EL (cell line): ENCODE measurements at regions not wholly inside any gene's neighbourhood (a gene's known extent, or its start where the extent isn't known, plus 50 kb on each side); places are given as distances from the start of the nearest gene placed in this dataset.
A peak's percentile ranks its signal among the peaks of the same experiment; 100 is the strongest.

ENCODE experiments used
- DNase-seq: peaks from one replicate; pipeline ENCODE4 v3.0.0-alpha.2; 2016

DNA sequence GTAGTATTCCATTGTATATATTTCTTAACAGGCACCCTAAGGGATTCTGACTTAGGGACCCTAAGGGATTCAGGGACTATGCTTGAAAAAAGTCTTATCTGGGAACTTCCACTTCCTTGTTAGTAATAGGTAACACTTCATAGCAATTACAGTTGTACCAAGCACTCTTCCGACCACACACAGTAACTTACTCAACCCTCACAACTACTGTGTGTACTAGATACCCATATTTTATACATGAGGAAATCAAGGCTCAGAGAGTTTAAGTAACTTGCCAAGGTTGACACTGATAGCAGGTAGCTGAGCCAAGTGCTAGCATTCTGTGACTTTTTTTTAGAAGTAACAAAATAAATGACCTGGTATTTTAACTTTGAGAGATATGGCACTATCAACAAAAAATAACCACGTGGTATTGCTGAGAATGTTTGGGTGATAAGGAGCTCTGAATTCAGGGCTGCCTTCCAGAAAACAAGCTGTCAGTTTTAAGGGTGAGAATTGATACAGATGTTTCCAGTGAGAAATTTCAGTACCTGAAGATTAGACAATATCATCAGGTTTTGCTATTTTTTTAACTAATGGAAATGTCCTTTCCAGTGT is 210.3 kb upstream of the SUCLG2 start:
- no peak for DNase-seq

DNA sequence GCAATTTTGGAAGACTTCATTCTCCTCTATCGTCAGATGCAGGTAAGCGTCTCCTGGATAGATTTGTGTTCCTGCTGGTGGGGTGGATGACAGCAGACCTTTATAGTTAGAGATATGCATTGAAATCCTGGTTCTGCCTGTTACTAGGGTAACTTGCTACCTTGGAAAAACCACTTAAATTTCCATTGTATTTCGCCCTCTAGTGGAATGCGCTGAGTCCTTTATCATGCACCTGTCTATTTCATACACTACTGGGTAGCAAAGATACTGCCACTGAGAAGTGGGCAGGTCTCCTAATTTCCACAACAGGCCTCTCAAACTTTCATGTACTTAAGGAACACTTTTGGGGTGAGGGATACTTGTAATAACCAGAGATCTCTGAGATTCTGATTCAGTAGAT is 209.5 kb upstream of the SUCLG2 start:
- DNase-seq = peak; percentile 29

DNA sequence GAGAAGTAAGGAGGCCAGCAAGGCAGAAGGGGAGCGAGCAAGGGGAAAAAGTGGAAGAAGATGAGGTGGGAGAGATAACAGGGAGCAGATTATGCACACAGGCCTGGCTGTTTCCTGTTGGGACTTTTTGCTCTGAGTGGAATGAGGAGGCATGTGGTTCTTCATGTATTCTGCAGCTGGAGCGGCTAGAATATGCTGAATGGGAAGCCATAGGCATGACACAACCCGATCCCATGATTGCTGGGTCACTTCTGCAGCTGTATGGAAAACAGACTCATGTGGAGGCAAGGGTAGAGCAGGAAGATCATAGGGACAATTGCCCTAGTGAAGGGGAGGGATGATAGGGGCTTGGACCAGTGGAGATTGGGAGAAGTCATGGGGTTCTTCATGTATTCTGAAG is 206.0 kb upstream of the SUCLG2 start:
- DNase-seq = no peak

DNA sequence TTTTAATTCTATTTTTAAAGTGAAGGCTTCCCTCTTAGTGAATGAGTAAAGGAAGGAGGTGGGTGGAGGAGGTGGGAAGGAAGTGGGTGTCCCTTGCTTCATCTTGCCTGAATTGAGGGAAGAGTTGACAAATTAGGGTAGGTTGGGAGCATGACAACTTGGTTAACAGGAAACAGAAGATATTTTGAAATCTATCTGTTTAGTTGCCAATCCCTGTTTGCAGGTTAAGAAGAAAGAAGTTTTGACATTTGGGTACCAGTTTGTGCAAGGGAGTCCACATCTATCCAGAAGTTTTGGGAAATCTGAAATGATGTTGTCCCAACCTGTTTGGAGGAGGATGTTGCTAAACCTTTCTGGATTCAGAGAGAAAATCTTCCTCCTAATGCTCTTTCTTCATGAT is 204.1 kb upstream of the SUCLG2 start:
- no peak for DNase-seq

DNA sequence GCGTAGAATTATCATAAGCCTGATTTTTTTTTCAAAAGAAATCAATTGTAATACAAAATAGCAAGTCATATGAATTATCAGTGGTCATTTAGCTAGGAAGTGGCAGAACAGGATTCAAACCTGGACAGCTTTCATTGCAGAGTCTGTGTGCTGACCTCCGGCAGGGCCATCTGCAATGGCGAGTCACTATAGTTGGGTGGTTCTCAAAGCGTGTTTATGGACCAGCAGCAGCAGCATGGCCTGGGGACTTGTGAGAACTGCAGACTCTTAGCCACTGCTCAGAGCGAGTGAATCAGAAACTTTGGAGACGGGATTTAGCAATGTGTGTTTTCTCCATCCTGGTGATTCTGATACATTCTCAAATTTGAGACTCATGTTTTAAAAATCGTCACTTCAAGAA is 202.3 kb upstream of the SUCLG2 start:
- DNase-seq = no peak

DNA sequence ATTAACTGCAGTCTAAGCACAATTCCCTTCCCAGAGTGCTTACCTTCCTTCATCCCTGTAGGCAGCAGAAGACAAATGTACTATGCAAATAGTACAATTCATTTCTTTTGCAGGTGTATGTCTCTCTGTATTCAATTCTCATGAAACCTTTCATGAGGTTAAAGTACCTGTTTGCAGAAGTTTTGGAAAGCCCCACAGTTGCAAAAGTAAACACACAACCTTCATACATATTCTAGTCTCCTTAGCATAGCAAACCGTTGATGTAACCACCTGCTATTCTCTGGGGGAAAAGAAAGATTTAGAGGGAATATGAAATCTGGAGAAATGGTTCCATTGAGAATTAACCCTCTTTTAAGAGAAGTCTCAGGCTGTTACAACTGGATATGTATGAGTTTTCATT is 200.3 kb upstream of the SUCLG2 start:
- DNase-seq = no peak

DNA sequence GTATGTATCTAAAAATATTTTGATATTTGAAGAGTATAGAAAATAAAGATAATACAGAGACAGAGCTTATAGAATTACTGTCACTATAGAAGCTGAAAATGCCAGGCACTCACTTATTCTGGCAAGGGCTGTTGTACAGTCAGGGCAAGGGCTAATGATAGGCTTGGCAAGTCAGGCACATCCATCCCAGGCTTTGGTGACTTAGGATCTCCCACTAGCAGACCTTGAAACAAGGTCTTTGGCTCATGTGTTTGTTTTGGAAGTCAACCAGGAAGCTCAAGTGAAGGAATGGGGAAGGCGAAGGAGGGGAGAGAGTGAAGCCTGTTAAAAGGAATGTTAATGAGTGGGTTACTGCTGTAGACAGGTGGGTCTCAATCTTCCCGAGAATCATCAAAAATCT is 199.1 kb upstream of the SUCLG2 start:
- no peak for DNase-seq

DNA sequence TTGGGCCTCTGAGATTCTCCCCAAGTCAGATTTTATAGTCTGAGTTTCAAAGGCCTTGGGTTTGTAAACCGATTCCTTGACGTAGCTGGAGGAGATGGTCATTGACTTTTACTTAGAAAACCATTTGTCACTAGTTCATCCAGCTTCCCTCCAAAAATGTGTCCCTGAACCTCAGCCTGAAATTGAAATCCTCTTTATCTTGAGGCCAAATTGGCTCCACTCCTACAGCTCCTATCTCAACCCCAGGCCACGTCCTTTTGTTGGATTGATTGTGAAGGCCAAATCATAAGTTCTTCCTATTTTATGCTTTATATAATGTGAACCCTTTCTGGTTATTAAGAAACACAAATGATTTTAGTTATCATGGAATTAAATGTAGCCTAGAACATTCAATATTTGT is 193.9 kb upstream of the SUCLG2 start:
- no peak for DNase-seq

DNA sequence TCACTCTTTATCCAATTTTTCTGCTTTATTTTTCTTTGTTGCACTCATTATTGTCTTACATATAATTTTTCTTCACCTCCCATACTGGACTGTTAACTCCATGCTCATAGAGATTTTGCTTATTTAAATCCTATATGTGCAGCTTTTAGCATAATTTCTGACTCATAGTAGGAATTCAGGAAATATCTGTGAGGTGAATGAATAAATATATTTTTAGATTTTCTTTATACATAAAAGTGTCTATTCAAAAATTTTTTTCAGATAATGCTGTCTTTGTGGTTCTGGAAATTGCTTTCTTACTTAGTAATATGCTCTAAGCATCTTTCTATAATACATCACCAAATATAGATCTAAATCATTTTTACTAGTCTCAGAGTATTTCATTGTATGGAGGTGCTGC is 191.8 kb upstream of the SUCLG2 start:
- peak; percentile 4 for DNase-seq

DNA sequence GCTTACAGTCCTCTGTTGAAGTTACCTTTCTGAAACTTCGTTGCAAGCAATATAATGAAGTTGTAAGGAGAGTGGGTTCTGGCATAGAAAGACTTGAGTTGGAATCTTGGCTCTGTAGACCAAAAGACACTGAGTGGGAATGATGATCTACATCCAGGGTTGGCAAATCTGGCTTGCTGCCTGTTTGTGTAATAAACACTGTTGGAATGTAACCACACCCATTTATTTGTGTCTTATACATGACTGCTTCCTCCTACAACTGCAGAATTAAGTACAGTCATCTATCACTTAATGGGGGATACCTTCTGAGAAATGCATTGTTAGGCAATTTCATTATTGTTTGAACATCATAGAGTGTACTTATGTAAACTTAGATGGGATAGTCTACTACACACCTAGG is 178.4 kb upstream of the SUCLG2 start:
- no peak for DNase-seq

DNA sequence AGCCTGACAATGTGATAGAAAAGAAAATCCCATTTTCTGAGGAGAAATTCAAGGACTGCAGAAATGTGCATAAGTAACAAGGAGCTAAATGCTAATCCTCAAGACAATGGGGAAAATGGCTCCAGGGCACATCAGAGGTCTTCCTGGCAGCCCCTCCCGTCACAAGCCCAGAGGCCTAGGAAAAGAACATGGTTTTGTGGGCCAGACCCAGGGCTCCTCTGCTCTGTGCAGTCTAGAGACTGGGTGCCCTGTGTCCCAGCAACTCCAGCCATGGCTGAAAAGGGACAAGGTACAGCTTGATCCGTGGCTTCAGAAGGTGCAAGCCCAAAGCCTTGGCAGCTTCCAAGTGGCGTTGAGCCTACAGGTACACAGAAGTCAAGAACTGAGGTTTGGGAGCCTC is 176.8 kb upstream of the SUCLG2 start:
- DNase-seq = no peak

DNA sequence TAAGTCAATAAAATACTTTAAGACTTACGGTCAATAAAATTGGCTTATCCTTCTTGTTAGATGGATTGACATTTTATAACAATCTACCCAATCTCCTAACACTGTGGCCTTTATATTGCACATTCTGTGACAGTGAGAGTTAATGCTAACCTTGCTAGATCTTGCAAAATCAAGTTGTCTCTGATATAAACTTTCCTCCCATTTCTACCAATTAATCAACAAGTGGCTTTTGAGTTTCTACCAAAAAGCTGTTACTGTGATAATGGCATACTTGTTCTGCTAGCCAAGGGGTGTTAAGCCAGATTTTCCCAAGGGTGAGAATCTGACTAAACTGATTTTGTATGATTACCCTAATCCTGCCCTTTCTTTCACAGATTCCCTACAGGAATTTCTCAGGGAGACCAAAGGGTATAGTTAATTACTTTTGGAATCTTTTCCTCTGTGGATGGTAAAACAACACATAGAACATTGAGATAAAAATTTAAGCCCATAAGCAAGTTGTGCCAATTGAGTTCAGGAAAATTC is 174.1 kb upstream of the SUCLG2 start:
- no peak for DNase-seq

DNA sequence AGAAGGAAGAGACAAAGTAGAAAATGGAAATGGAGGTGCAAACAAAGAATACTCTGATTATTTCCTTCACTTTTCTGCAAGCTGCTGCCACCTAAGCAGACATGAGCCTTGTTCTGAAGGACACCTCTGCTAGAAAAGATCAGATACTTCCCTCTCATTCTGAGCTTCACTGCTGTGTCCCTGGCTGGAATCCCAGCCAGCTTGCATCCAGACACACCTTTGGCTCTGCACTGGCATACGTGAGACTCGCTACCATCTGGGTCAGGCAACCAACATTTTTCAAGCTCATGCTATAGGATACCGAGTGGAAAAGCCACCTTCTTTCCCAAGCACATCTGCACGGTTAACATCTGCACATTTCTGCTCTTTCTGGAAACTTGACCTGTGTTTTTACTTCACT is 166.7 kb upstream of the SUCLG2 start:
- no peak for DNase-seq

DNA sequence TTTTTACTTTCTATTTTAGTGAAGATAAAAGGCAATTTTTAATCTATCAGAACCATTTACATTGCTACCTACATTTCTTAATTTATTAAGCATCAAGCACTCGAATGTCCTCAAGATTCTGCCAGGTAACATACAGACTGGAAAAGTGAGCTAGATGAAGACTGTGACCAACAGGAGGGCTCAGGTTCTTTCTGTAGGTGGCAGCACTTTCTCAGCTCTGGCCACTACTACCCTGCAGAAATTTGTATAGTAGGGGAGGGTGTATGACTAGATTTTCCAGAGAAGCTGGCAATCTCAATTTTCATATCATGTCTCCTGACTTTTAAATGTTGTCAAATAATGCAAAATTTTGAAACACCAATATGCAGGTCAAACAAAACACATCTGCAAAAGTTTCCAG is 165.0 kb upstream of the SUCLG2 start:
- no peak for DNase-seq

DNA sequence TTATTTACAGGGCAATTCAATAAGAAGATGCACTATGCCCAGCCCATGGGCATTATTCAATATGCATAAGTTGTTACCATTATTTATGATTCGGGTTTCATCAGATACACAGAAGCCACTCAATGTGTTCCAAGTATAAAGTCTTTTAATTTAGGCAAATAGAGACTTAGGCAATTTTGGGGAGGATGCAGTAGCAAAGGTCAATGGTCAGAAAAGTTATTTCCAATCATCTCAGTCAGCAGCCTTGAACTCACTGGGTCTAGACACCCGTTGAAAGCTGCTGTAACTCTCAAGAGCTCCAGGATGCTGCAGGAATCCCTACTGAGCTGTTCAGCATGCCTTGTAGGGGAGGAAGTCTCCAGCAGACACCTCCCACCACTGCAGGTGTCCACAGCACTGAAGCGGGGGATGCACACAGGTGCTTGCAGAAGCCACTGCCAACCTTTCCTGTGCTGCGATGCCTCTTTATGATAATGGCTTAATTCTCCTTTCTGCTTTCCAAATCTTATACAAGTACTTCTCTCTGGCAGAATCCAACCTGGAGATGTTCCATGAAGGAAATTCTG is 155.0 kb upstream of the SUCLG2 start:
- DNase-seq = no peak

DNA sequence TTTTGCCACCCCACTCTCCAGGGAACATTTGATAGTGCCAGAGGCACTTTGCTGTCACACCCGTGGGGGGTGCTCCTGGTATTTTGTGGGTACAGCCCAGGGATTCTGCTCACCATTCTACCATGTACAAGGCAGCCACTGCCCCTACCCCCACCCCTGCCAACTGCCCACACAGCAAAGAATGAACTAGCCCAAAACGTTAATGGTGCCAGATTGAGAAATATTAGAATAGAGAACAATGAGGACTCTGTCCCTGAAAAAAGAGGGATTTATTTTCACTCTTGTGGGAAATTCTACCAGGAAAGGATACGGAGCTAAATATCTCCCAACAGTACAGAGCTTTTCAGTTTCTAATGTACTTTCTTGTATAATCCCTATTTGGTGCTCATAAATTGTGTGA is 154.5 kb upstream of the SUCLG2 start:
- no peak for DNase-seq

DNA sequence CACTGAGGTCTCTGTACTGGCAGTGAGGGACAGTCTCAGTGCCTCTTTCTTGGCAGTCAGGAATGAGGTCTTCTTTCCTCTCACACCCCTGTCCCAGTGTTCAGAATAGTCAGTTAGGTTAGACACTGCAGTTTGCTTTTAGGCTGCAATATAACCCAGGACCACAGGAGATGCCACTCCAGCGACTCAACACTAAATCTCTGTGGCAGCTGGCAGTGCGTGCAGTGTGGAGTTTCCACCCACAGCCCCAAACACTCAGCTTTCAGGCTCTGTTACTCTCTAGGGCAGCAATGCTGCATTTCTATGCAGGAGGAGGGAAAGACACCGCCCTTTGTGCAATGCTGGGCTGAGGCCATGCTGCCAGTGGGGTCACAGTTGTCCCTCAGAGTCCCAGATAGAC is 150.2 kb upstream of the SUCLG2 start:
- peak; percentile 31 for DNase-seq

DNA sequence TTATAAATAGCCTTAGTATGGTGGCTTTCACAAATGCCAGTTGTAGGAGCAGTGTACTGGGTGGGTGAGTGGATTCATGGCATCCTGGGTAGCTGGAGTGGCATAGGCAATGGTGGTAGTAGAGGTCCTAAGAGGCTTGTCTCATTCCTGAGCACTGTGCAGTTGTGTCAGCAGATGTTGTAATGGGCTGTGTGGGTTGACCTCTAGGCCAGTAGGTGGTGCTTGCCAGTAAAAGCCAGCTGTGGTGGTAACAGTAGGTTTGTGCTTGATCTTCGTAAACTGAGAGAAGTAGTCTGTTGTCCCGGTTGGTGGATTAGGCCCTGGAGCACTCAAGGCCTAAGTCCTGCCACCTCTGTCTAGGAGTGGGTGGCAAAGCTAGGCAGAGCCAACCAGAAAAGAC is 149.7 kb upstream of the SUCLG2 start:
- DNase-seq = peak; percentile 15

DNA sequence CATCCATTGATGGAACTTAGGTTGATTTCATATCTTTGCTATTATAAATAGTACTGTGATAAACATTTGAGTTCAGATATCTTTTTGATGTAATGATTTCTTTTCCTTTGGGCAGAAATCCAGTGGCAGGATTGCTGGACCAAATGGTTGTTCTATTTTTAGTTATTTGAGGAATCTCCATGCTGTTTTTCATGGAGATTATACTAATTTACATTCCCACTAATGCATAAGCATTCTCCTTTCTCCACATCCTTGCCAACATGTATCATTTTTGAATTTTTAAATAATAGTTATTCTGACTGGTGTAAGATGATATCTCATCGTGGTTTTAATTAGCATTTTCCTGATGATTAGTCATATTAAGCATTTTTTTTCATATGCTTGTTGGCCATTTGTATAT is 144.0 kb upstream of the SUCLG2 start:
- DNase-seq = no peak

DNA sequence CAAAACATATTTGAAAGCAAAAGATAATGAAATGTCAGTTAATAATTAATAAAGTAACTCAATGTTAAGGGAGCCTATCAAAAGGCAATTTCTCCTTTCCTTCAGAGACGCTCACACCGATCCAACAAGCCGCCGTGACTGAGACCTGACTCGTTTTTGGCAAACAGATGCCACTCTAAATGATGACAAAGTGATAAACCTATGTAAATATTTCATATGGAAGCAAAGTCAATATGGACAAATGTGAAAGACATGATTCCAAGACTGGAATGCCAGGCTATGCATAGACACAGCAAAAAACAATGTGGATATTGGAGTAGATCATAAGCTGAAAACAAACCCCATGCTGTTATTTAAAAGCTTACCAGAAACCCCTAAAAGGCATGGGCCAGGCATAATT is 137.2 kb upstream of the SUCLG2 start:
- no peak for DNase-seq

DNA sequence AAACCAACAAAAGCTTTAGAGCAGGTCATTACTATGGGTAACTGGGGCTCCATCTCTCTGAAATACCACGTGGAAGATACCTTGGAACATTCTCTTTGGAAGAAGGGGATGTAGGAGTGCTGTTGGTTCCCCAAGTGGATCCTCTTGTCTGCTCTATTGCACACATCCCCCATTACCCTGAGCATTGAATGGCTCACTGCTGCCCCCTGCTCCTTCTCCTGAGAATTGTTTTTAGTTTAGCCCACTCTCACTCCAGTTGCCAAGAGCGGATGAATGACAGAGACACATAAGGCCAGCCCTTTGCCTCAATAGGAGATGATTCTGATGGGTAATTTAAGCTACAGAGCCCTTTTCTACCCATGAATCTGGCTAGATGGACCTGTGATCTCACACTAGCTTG is 135.6 kb upstream of the SUCLG2 start:
- DNase-seq = peak; percentile 66

DNA sequence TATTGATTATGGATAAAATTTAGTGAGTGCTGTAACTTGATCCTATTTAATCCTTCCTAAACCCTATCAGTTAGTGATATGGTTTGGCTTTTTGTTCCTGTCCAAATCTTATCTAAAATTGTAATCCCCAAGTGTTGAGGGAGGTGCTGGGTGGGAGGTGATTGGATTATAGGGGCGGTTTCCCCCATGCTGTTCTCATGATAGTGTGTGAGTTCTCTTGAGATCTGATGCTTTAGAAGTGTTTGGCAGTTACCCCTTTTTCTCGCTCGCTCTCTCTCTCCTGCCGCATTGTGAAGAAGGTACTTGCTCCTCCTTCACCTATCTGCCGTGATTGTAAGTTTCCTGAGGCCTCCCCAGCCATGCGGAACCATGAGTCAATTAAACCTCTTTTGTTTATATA is 134.0 kb upstream of the SUCLG2 start:
- DNase-seq = no peak

DNA sequence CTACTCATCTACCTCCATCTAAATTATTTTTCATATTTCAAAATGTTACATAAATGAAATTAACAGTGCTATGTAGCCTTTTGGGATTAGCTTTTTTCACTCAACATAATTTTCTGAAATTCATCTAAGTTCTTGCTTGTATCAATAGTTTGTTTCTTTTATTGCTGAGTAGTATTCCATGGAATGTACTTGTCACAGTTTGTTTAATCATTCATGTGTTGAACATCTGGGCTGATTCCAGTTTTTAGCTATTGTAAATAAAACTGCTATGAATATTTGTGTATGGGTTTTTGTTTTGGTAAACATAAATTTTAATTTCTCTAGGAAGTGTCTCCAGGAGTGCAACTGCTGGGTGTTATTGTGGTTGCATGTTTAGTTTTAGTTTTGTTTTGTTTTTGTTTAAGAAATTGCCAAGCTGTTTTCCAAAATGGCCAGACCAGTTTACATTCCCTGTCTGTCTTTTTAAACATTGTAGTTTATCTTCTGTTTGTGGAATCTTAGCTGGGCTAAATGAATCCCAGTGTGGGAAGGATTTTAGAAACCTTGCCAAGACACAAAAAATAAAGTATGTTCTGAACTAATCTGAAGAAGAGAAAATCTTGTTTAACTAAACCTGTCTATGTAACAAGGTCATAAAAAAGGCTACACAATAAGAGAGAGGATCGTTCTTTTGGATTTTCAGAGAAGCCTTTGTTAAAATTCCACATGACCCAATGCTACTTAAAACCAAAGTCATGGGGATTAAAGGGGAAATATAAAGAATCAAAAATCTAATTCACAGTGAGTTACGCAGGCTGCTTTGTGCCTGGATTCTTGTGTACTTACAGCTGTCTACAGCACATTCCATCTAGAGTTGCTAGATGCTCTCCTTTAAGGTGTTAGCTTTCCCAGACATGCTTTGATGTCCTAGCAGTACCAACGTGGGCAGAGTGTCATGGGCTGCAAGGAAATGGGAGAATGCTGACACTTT is 129.2 kb upstream of the SUCLG2 start:
- peak; percentile 41 for DNase-seq

DNA sequence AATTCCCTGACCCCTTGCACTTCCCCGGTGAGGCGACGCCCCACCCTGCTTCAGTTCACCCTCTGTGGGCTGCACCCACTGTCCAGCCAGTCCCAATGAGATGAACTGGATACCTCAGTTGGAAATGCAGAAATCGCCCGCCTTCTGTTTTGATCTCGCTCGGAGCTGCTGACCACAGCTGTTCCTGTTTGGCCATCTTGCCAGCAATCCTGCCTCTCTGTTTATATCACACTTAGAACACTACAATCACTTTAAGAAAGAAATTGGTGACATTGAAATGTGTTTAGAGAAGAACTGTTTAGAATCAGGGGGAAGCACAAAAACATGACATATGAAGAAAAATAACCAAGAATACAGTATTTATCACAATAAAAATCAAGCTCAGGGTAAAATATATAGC is 127.5 kb upstream of the SUCLG2 start:
- DNase-seq = no peak
